ENCODE measurements at regions not wholly inside any gene's neighbourhood (a gene's known extent, or its start where the extent isn't known, plus 50 kb on each side); places are given as distances from the start of the nearest gene placed in this dataset.

DNA sequence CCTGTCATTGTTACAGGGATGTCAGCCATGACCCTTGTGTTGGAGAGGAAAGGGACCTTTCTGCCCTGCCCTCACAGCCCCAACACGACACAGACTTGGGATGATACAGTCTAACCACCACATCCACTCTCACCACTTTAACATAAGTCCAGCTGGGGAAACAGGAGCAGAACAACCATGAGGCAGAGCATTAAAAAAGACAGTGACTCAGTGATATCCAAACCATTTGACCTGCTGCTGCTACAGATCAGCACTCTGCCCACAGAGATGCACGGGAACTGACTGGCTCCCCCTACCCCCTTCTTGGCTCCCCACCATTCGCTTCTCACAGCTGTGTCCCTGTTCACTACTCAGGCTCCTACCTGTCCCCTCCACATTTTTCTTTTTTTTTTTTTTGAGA lies 458.6 kb downstream of the ZNF608 start:
- H3K9me3 ChIP-seq (ENCODE audit: control insufficient read depth in 4 of 4, low read length in 3 of 4): no peaks in the 10 kb centered on the region

DNA sequence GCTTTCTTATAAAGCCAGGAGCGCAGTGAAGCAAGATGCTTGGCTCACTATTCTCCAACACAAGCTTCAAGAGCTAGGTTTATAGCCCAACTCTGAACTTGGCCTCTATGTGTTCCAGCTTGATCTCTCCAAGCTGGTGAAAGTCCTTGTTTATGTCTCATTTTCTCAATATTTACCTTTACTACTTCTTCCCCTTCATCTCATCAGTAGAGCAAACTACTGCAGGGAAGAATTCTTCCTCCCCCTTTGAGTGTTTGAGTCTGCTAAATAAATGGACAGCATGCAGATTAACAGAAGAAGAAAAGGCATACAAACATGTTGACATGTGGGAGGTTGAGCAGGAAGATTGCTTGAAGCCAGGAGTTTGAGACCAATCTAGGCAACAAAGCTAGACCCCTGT lies 460.7 kb downstream of the ZNF608 start:
- H3K9me3 ChIP-seq (ENCODE audit: control insufficient read depth in 4 of 4, low read length in 3 of 4): no peaks in the 10 kb centered on the region
- no peak for DNase-seq (ENCODE audit: low spot score)
- H3K36me3 ChIP-seq (ENCODE audit: control insufficient read depth in 4 of 4, insufficient read depth in 3 of 4, low read depth in 1 of 4, low read length in 3 of 4): no peaks in the 10 kb centered on the region
- peaks cover 0 to 3% (median 0%) of the 10 kb centered on the region in 4 donors for H3K27me3 ChIP-seq (ENCODE audit: control insufficient read depth in 4 of 4, insufficient read depth in 4 of 4, low read length in 3 of 4)
- H3K4me1 ChIP-seq (ENCODE audit: control insufficient read depth in 4 of 4, insufficient read depth in 4 of 4, low read length in 3 of 4): no peaks in the 10 kb centered on the region
- H3K27ac ChIP-seq (ENCODE audit: low read depth in 1 of 2, low read length in 2 of 2): no peak overlapping the region
- H3K4me3 ChIP-seq (ENCODE audit: low read depth in 1 of 3, low read length in 3 of 3): no peak overlapping the region
- no peak overlapping the region for H3K9ac ChIP-seq (ENCODE audit: low read depth in 1 of 2, low read length in 2 of 2)
- TF ChIP-seq YY1 (IDR thresholded peaks at IDR 0.05): no peak
- TF ChIP-seq RAD21 (IDR thresholded peaks at IDR 0.05): no peak
- TF ChIP-seq JUND (IDR thresholded peaks at IDR 0.05): no peak
- TF ChIP-seq, protein P1, sequence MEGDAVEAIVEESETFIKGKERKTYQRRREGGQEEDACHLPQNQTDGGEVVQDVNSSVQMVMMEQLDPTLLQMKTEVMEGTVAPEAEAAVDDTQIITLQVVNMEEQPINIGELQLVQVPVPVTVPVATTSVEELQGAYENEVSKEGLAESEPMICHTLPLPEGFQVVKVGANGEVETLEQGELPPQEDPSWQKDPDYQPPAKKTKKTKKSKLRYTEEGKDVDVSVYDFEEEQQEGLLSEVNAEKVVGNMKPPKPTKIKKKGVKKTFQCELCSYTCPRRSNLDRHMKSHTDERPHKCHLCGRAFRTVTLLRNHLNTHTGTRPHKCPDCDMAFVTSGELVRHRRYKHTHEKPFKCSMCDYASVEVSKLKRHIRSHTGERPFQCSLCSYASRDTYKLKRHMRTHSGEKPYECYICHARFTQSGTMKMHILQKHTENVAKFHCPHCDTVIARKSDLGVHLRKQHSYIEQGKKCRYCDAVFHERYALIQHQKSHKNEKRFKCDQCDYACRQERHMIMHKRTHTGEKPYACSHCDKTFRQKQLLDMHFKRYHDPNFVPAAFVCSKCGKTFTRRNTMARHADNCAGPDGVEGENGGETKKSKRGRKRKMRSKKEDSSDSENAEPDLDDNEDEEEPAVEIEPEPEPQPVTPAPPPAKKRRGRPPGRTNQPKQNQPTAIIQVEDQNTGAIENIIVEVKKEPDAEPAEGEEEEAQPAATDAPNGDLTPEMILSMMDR (IDR thresholded peaks at IDR 0.05; ENCODE audit: low read depth, low read length, missing input control): no peak
- no peak for TF ChIP-seq HNF4G (IDR thresholded peaks at IDR 0.05)
- TF ChIP-seq, protein P2, sequence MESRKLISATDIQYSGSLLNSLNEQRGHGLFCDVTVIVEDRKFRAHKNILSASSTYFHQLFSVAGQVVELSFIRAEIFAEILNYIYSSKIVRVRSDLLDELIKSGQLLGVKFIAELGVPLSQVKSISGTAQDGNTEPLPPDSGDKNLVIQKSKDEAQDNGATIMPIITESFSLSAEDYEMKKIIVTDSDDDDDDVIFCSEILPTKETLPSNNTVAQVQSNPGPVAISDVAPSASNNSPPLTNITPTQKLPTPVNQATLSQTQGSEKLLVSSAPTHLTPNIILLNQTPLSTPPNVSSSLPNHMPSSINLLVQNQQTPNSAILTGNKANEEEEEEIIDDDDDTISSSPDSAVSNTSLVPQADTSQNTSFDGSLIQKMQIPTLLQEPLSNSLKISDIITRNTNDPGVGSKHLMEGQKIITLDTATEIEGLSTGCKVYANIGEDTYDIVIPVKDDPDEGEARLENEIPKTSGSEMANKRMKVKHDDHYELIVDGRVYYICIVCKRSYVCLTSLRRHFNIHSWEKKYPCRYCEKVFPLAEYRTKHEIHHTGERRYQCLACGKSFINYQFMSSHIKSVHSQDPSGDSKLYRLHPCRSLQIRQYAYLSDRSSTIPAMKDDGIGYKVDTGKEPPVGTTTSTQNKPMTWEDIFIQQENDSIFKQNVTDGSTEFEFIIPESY (IDR thresholded peaks at IDR 0.05): no peak
- 94% methylated on average over 1 of the region's 1 CpG for WGBS

More for the DNA sequence above, 458.6 kb downstream of the ZNF608 start:
- DNase-seq (ENCODE audit: low spot score): no peak
- WGBS: 94% methylated on average over 3 of the region's 3 CpGs
- H3K36me3 ChIP-seq (ENCODE audit: control insufficient read depth in 4 of 4, insufficient read depth in 3 of 4, low read depth in 1 of 4, low read length in 3 of 4): no peaks in the 10 kb centered on the region
- no peak overlapping the region for H3K4me3 ChIP-seq (ENCODE audit: low read depth in 1 of 3, low read length in 3 of 3)
- H3K27me3 ChIP-seq (ENCODE audit: control insufficient read depth in 4 of 4, insufficient read depth in 4 of 4, low read length in 3 of 4): no peaks in the 10 kb centered on the region
- no peaks in the 10 kb centered on the region for H3K4me1 ChIP-seq (ENCODE audit: control insufficient read depth in 4 of 4, insufficient read depth in 4 of 4, low read length in 3 of 4)
- no peak overlapping the region for H3K27ac ChIP-seq (ENCODE audit: low read depth in 1 of 2, low read length in 2 of 2)
- no peak overlapping the region for H3K9ac ChIP-seq (ENCODE audit: low read depth in 1 of 2, low read length in 2 of 2)
- TF ChIP-seq FOXA2 (IDR thresholded peaks at IDR 0.05) (no peak), HNF4A (conservative IDR thresholded peaks at IDR 0.05) (no peak), RAD21 (IDR thresholded peaks at IDR 0.05) (no peak), TAF1 (conservative IDR thresholded peaks at IDR 0.05) (no peak), NR2F2 (IDR thresholded peaks at IDR 0.05) (no peak), JUND (IDR thresholded peaks at IDR 0.05) (no peak), RXRA (IDR thresholded peaks at IDR 0.05) (no peak), SP1 (IDR thresholded peaks at IDR 0.05) (no peak), GABPA (IDR thresholded peaks at IDR 0.05 in 1 of 2, conservative IDR thresholded peaks at IDR 0.05 in 1 of 2) (no peak), HNF4G (IDR thresholded peaks at IDR 0.05) (no peak), EGR1 (IDR thresholded peaks at IDR 0.05; ENCODE audit: low read depth in 2 of 2) (no peak), FOXA1 (IDR thresholded peaks at IDR 0.05) (no peak), YY1 (IDR thresholded peaks at IDR 0.05) (no peak)
- TF ChIP-seq, protein P3, sequence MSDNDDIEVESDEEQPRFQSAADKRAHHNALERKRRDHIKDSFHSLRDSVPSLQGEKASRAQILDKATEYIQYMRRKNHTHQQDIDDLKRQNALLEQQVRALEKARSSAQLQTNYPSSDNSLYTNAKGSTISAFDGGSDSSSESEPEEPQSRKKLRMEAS (IDR thresholded peaks at IDR 0.05): no peak
- TF ChIP-seq, protein P4, sequence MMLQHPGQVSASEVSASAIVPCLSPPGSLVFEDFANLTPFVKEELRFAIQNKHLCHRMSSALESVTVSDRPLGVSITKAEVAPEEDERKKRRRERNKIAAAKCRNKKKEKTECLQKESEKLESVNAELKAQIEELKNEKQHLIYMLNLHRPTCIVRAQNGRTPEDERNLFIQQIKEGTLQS (IDR thresholded peaks at IDR 0.05): no peak
- TF ChIP-seq, protein P5, sequence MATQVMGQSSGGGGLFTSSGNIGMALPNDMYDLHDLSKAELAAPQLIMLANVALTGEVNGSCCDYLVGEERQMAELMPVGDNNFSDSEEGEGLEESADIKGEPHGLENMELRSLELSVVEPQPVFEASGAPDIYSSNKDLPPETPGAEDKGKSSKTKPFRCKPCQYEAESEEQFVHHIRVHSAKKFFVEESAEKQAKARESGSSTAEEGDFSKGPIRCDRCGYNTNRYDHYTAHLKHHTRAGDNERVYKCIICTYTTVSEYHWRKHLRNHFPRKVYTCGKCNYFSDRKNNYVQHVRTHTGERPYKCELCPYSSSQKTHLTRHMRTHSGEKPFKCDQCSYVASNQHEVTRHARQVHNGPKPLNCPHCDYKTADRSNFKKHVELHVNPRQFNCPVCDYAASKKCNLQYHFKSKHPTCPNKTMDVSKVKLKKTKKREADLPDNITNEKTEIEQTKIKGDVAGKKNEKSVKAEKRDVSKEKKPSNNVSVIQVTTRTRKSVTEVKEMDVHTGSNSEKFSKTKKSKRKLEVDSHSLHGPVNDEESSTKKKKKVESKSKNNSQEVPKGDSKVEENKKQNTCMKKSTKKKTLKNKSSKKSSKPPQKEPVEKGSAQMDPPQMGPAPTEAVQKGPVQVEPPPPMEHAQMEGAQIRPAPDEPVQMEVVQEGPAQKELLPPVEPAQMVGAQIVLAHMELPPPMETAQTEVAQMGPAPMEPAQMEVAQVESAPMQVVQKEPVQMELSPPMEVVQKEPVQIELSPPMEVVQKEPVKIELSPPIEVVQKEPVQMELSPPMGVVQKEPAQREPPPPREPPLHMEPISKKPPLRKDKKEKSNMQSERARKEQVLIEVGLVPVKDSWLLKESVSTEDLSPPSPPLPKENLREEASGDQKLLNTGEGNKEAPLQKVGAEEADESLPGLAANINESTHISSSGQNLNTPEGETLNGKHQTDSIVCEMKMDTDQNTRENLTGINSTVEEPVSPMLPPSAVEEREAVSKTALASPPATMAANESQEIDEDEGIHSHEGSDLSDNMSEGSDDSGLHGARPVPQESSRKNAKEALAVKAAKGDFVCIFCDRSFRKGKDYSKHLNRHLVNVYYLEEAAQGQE (IDR thresholded peaks at IDR 0.05): no peak
- TF ChIP-seq, protein P2 (IDR thresholded peaks at IDR 0.05): no peak
- TF ChIP-seq, protein P1 (IDR thresholded peaks at IDR 0.05; ENCODE audit: low read depth, low read length, missing input control): no peak
